GM10248 (cell line): ENCODE measurements at regions not wholly inside any gene's neighbourhood (a gene's known extent, or its start where the extent isn't known, plus 50 kb on each side); places are given as distances from the start of the nearest gene placed in this dataset.

ENCODE experiments used
- CTCF ChIA-PET: fragments of 300-600 bp; sonication (Branson Sonifier 250); formaldehyde crosslinking; extraction: SDS; loops from one replicate; lab custom pipeline; 2021; ENCODE audit warnings: antibody characterized with exemption; lab: Yijun Ruan, JAX
- POLR2A ChIA-PET: fragments of 350-650 bp; sonication (Branson Sonifier 250); formaldehyde crosslinking; extraction: SDS; loops from one replicate; lab custom pipeline; 2020; ENCODE audit warnings: antibody characterized with exemption; lab: Yijun Ruan, JAX
- DNase-seq: peaks from one replicate; pipeline ENCODE4 v3.0.0; 2012; ENCODE audit errors: extremely low spot score
- TF ChIP-seq, protein P1 (sequence below): IDR thresholded peaks from 2 replicates; pipeline ENCODE4 v1.5.1; 2012; ENCODE audit warnings: mild to moderate bottlenecking, low read depth; ENCODE audit errors: extremely low read depth, missing control alignments, control extremely low read depth

DNA sequence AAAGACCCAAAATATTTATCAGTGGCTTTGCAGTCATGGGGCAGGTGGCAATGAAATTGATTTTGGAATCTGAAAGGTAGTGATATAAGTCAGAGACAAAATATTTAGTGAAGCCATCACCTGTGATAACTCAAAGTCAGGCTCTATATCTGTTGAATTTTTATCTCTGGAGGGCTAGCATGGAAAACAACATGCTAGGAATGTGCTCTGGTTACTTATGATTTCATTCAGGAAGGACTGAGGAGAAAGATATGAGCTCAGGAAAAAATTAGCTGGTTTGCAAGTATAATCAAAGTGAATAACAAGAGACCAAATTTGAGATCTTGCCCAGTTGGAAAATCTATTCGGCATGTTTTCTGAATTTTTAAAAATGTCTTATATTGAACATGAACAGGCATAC, 364.6 kb upstream of the LRRC7 start:
- TF ChIP-seq, protein P1, sequence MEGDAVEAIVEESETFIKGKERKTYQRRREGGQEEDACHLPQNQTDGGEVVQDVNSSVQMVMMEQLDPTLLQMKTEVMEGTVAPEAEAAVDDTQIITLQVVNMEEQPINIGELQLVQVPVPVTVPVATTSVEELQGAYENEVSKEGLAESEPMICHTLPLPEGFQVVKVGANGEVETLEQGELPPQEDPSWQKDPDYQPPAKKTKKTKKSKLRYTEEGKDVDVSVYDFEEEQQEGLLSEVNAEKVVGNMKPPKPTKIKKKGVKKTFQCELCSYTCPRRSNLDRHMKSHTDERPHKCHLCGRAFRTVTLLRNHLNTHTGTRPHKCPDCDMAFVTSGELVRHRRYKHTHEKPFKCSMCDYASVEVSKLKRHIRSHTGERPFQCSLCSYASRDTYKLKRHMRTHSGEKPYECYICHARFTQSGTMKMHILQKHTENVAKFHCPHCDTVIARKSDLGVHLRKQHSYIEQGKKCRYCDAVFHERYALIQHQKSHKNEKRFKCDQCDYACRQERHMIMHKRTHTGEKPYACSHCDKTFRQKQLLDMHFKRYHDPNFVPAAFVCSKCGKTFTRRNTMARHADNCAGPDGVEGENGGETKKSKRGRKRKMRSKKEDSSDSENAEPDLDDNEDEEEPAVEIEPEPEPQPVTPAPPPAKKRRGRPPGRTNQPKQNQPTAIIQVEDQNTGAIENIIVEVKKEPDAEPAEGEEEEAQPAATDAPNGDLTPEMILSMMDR: no peak
- ChIA-PET POLR2A (no interaction called here), CTCF (no interaction called here)
- no peak for DNase-seq

DNA sequence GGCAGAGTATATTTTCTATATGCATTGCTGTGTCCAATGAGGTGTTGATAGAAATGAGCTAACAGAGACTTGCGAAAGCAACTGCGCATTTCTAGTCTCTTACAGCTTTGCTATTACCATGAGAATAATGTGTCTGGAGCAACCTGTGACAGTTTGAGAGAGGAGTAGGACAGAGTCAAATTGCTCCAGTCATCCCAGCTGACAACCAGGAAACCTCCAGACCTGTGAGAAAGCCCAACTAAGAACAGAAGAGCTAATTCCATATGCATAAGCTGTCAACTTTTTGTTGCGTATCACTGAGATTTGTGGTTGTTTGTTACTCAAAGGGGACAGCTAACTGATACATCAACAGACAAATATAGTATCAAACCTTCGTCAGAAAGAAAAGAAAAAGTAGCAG, 354.1 kb upstream of the LRRC7 start:
- ChIA-PET CTCF (interaction anchor here (0.8 to 2.1 kb wide), 2 partner anchors 14 to 24 kb away, joined by 3 to 10 read pairs; no protein-coding TSS in a partner anchor), POLR2A (no interaction called here)
- TF ChIP-seq, protein P1: no peak
- no peak for DNase-seq

DNA sequence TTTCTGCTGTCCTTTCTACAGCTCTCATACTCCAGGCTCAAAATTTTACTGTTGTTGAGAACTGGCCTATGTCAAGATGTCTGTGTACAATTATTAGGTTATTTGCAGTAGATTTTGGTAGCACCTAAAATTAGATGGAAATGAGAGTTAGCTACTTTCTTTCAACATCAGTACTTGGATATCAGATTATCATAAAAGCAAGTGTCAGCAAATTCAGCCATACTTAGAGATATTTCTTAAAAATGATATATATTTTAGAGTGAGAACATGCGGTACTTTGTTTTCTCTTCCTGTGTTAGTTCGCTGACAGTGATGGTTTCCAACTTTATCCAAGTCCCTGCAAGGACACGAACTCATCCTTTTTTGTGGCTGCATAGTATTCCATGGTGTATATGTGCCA, 351.8 kb upstream of the LRRC7 start:
- POLR2A ChIA-PET: no interaction called here
- CTCF ChIA-PET: no interaction called here
- TF ChIP-seq, protein P1: no peak
- no peak for DNase-seq

DNA sequence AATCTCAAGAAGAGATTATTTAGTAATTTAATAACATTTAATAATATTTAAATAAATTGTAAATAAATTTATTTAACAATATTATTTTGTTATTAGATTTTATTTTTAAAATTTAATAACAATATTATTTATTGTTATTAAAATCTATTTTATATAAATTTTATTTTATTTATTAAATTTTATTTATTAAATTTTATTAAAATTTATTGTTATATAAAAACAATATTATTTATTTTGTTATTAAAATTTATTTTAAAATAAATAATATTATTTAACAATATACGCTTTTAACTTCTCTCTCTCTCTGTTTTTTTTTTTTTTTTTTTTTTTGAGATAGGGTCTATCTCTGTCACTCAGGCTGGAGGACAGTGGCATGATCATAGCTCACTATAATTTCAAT, 347.1 kb upstream of the LRRC7 start:
- TF ChIP-seq, protein P1: no peak
- POLR2A ChIA-PET: no interaction called here
- CTCF ChIA-PET: interaction anchor here (1.4 kb wide), 1 partner anchor 10 kb away, joined by 4 read pairs; no protein-coding TSS in a partner anchor
- DNase-seq: no peak

DNA sequence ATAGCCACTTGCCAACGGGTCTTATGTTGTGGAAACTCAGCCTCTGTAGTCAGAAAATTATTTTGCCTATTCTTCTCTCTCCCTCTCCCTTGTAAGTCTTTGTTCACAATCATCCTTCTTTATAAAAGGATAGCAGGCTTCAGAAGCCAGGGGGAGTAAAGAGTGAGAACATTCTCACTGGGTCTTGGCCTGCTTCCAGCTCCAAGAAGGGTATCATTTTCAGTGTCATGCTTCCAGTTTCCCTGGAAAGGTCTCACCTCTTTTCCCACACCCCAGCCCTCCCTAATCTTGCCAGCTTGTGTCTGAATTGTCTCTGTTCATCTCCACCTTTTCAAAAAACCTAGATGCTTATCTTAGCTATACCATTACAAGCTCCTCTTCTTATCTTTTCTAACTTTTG, 346.2 kb upstream of the LRRC7 start:
- no peak for DNase-seq
- ChIA-PET POLR2A (no interaction called here), CTCF (interaction anchor here (0.8 kb wide), 1 partner anchor 8 kb away, joined by 3 read pairs; no protein-coding TSS in a partner anchor)
- TF ChIP-seq, protein P1: no peak

DNA sequence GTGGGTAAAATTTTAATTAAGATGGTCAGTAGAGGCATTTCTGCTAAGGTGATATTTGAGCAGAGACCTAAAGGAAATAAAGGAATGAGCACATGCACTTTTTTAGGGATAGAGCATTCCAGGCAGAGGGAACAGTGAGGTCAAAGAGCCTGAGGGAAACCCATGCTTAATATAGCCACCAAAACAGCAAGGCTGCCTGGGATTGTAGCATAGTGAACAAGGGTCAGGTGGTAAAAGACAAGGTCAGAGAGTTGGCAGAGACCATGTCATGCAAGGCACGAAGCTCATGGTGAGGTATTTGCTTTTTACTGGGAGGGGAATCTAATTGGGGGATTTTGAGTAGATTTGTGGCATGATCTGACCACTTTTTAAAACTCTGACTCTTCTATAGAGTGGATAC, 344.6 kb upstream of the LRRC7 start:
- no peak for DNase-seq

More for the DNA sequence above, 344.6 kb upstream of the LRRC7 start:
- POLR2A ChIA-PET: no interaction called here
- TF ChIP-seq, protein P1: no peak
- CTCF ChIA-PET: no interaction called here
